Breast epithelium (tissue), 3 donors: ENCODE measurements at regions not wholly inside any gene's neighbourhood (a gene's known extent, or its start where the extent isn't known, plus 50 kb on each side); places are given as distances from the start of the nearest gene placed in this dataset.

ENCODE experiments used
- POLR2A ChIP-seq: fragments of 450-650 bp; IDR thresholded peaks from one replicate; pipeline ENCODE4 v1.6.1; 2016; ENCODE audit warnings: antibody characterized with exemption, mild to moderate bottlenecking, moderate library complexity
- POLR2AphosphoS5 ChIP-seq, 3 donors: sonication (generic); formaldehyde crosslinking; IDR thresholded peaks; one replicate each; pipeline ENCODE4 v1.6.1; 2017; ENCODE audit warnings: antibody characterized with exemption in 3 of 3

DNA sequence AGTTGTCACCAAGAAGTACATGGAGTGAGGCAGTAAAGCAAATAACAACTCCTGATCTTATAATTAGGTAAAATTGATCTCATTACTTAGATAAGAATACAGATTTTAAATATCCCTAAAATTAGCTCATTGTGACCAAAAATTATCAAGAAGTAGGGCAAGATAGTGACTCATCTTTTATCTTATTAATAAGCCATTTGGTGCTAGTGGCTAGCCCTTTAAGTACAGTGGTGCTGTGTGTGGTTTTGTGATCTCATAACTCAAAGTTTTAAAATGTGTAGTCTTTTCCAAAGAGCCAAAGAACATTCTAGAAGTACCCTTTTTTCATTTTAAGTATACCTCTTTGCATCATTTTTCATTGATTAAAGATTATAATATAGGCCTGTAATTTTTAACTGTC lies 569.4 kb upstream of the SETBP1 start:
- TF ChIP-seq POLR2AphosphoS5 (IDR thresholded peaks at IDR 0.05): no peak
- TF ChIP-seq POLR2A: no peak
